Neural crest cell (in vitro differentiated cells): ENCODE measurements at regions not wholly inside any gene's neighbourhood (a gene's known extent, or its start where the extent isn't known, plus 50 kb on each side); places are given as distances from the start of the nearest gene placed in this dataset.

ENCODE experiments used
- DNase-seq: peaks from one replicate; pipeline ENCODE4 v3.0.0; 2021; ENCODE audit warnings: low read depth, mixed read lengths, low spot score
- H3K27ac Mint-ChIP-seq: one replicate; pipeline ENCODE4 v1.8.0; 2021; ENCODE audit warnings: mild to moderate bottlenecking, mixed read lengths; ENCODE audit not compliant: unreplicated experiment
- H3K27me3 Mint-ChIP-seq: 2 replicates; pipeline ENCODE4 v1.8.0; 2021; ENCODE audit warnings: low read depth, mild to moderate bottlenecking, mixed read lengths
- H3K36me3 Mint-ChIP-seq: 2 replicates; pipeline ENCODE4 v1.8.0; 2021; ENCODE audit warnings: low read depth, mild to moderate bottlenecking, mixed read lengths
- H3K4me1 Mint-ChIP-seq: 2 replicates; pipeline ENCODE4 v1.8.0; 2021; ENCODE audit warnings: mixed read lengths
- H3K4me3 Mint-ChIP-seq: one replicate; pipeline ENCODE4 v1.8.0; 2021; ENCODE audit warnings: mild to moderate bottlenecking, mixed read lengths
- H3K9me3 Mint-ChIP-seq: 2 replicates; pipeline ENCODE4 v1.8.0; 2021; ENCODE audit warnings: mixed read lengths
- TF ChIP-seq, protein P1 (sequence below): fragments of 200-600 bp; sonication (generic); conservative IDR thresholded peaks from 2 replicates; pipeline ENCODE4 v1.5.0; 2021; ENCODE audit warnings: antibody characterized with exemption, mild to moderate bottlenecking

DNA sequence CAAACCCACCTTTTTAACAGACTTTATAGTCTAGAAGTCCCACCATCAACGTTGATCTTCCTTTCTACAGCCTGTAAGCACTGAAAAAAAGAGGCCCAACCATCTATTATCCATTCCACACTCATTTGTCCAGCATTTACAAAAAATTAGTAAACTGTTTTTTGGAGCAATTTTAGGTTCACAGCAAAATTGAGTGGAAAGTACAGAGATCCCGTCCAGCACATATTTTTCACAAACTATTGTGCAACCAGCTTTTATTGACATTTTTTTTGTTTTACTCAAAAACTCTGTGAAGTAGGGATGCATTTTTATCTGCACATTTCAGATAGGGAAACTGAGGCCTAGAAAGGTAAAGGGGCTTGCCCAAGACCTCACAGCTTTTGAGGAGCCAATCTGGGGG lies 68.6 kb downstream of the TNP1 start:
- H3K36me3 Mint-ChIP-seq = no peaks in the 10 kb centered on the region
- H3K27ac Mint-ChIP-seq = no peak overlapping the region
- peaks cover 29% of the 10 kb centered on the region for H3K4me1 Mint-ChIP-seq

DNA sequence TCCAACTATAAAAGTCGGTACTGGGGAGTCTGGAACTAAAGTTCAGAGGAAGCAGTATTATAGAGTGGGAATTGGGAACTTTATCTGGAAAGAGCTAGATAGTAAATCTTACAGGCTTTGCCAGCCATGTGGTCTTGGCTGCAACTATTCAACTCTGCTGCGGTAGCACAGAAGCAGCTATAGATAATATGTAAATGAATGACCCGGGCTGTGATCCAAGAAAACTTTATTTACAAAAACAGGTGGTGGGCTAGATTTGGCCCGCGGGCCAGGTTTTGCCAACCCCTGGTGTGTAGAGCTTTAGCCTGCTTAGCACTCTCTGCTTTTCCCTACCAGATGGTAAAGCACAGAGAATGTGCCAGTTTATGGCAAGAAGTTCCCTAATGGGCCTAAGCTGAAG lies 70.8 kb downstream of the TNP1 start:
- H3K4me1 Mint-ChIP-seq = peaks cover 38% of the 10 kb centered on the region
- DNase-seq = no peak
- TF ChIP-seq, protein P1, sequence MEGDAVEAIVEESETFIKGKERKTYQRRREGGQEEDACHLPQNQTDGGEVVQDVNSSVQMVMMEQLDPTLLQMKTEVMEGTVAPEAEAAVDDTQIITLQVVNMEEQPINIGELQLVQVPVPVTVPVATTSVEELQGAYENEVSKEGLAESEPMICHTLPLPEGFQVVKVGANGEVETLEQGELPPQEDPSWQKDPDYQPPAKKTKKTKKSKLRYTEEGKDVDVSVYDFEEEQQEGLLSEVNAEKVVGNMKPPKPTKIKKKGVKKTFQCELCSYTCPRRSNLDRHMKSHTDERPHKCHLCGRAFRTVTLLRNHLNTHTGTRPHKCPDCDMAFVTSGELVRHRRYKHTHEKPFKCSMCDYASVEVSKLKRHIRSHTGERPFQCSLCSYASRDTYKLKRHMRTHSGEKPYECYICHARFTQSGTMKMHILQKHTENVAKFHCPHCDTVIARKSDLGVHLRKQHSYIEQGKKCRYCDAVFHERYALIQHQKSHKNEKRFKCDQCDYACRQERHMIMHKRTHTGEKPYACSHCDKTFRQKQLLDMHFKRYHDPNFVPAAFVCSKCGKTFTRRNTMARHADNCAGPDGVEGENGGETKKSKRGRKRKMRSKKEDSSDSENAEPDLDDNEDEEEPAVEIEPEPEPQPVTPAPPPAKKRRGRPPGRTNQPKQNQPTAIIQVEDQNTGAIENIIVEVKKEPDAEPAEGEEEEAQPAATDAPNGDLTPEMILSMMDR = no peak
- no peaks in the 10 kb centered on the region for H3K9me3 Mint-ChIP-seq
- no peaks in the 10 kb centered on the region for H3K27me3 Mint-ChIP-seq
- no peak overlapping the region for H3K27ac Mint-ChIP-seq
- no peaks in the 10 kb centered on the region for H3K36me3 Mint-ChIP-seq
- H3K4me3 Mint-ChIP-seq = no peak overlapping the region

More for the DNA sequence above, 68.6 kb downstream of the TNP1 start:
- Mint-ChIP-seq H3K9me3 (peaks cover 3% of the 10 kb centered on the region), H3K27me3 (no peaks in the 10 kb centered on the region), H3K4me3 (no peak overlapping the region)
- TF ChIP-seq, protein P1 = no peak
- no peak for DNase-seq

GRCh38 chr2:216787851-216788540 lies 71.9 kb downstream of the TNP1 start:
- DNase-seq = no peak
- H3K27me3 Mint-ChIP-seq = no peaks in the 10 kb centered on the region
- TF ChIP-seq, protein P1 = no peak
- peaks cover 38% of the 10 kb centered on the region for H3K4me1 Mint-ChIP-seq
- H3K36me3 Mint-ChIP-seq = no peaks in the 10 kb centered on the region
- no peak overlapping the region for H3K4me3 Mint-ChIP-seq
- no peaks in the 10 kb centered on the region for H3K9me3 Mint-ChIP-seq
- H3K27ac Mint-ChIP-seq = no peak overlapping the region

DNA sequence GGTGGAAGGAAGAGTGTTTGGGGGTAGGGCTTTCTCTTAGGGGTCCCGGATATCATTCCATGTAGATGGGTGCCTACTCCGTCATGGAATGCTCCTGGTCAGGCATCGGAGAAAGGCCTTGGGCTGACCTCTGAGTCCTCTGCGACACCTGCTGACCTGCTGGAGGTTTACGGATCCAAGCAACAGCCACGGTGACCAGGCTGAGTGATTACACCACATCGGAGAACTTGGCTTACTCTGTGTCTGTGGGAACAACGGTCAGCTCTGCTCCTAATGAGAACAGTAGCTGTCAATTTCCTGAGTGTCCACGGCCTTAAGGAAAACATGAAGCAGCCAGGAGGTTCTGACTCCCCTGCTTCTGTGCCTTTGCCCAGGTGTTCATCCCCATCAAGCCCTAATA lies 73.2 kb downstream of the TNP1 start:
- Mint-ChIP-seq H3K9me3 (no peaks in the 10 kb centered on the region), H3K27me3 (no peaks in the 10 kb centered on the region), H3K27ac (no peak overlapping the region), H3K4me1 (peaks cover 42% of the 10 kb centered on the region), H3K4me3 (no peak overlapping the region), H3K36me3 (no peaks in the 10 kb centered on the region)
- TF ChIP-seq, protein P1 = no peak
- no peak for DNase-seq

GRCh38 chr2:216784456-216784855 lies 75.4 kb downstream of the TNP1 start:
- Mint-ChIP-seq H3K4me1 (peaks cover 47% of the 10 kb centered on the region), H3K36me3 (peaks cover 7% of the 10 kb centered on the region), H3K27ac (no peak overlapping the region), H3K4me3 (no peak overlapping the region), H3K27me3 (no peaks in the 10 kb centered on the region), H3K9me3 (peaks cover 7% of the 10 kb centered on the region)
- TF ChIP-seq, protein P1 = no peak
- no peak for DNase-seq
